SK-N-SH (cell line): ENCODE measurements at regions not wholly inside any gene's neighbourhood (a gene's known extent, or its start where the extent isn't known, plus 50 kb on each side); places are given as distances from the start of the nearest gene placed in this dataset.

ENCODE experiments used
- CTCF ChIP-seq: fragments of 200-600 bp; sonication (generic); IDR thresholded peaks from 2 replicates; pipeline ENCODE4 v1.6.1; 2017; ENCODE audit warnings: antibody characterized with exemption, mild to moderate bottlenecking, moderate library complexity
- EP300 ChIP-seq, 2 experiments: IDR thresholded peaks; 2 replicates each; pipeline versions ENCODE4 v1.4.0 to v1.6.1; 2012; ENCODE audit warnings: borderline replicate concordance in 1 of 2, low read depth in 1 of 2, low read length in 1 of 2
- FOSL2 ChIP-seq: IDR thresholded peaks from 2 replicates; pipeline ENCODE4 v1.4.0; 2012; ENCODE audit warnings: low read depth, mild to moderate bottlenecking, moderate library complexity, borderline replicate concordance
- IRF3 ChIP-seq: fragments of 150-350 bp; IDR thresholded peaks from 2 replicates; pipeline ENCODE4 v1.6.1; 2016; ENCODE audit warnings: mild to moderate bottlenecking, low read depth, low read length
- NRF1 ChIP-seq: IDR thresholded peaks from 2 replicates; pipeline ENCODE4 v1.6.1; 2012; ENCODE audit warnings: low read depth, mild to moderate bottlenecking, low read length
- POLR2AphosphoS5 ChIP-seq: IDR thresholded peaks from 2 replicates; pipeline ENCODE4 v1.6.1; 2012; ENCODE audit warnings: low read depth, low read length
- REST ChIP-seq: IDR thresholded peaks from 2 replicates; pipeline ENCODE4 v1.6.1; 2012; ENCODE audit warnings: mild to moderate bottlenecking, low read depth, low read length, moderate library complexity
- RFX5 ChIP-seq: IDR thresholded peaks from 2 replicates; pipeline ENCODE4 v1.6.1; 2012; ENCODE audit warnings: mild to moderate bottlenecking, improper control_type of control experiment, low read length
- SIN3A ChIP-seq: IDR thresholded peaks from 2 replicates; pipeline ENCODE4 v1.6.1; 2012; ENCODE audit warnings: low read depth, mild to moderate bottlenecking, low read length, moderate library complexity, borderline replicate concordance
- TAF1 ChIP-seq: IDR thresholded peaks from 2 replicates; pipeline ENCODE4 v1.6.1; 2012; ENCODE audit warnings: low read depth, mild to moderate bottlenecking, low read length, moderate library complexity, borderline replicate concordance
- TEAD4 ChIP-seq: IDR thresholded peaks from 2 replicates; pipeline ENCODE4 v1.4.0; 2012; ENCODE audit warnings: mild to moderate bottlenecking, borderline replicate concordance; ENCODE audit not compliant: insufficient read depth
- USF2 ChIP-seq: fragments of 150-350 bp; IDR thresholded peaks from 2 replicates; pipeline ENCODE4 v1.6.1; 2017; ENCODE audit warnings: antibody characterized with exemption, low read length, low read depth, borderline replicate concordance
- ZBTB33 ChIP-seq: IDR thresholded peaks from 2 replicates; pipeline ENCODE4 v1.4.0; 2012; ENCODE audit warnings: low read depth, borderline replicate concordance

- no peak for TF ChIP-seq EP300 (IDR thresholded peaks at IDR 0.05; ENCODE audit: borderline replicate concordance in 1 of 2, low read depth in 1 of 2, low read length in 1 of 2)
- TF ChIP-seq SIN3A, result no peak
- TF ChIP-seq RFX5, result no peak
- TF ChIP-seq TEAD4, result no peak
- TF ChIP-seq CTCF, result no peak
- no peak for TF ChIP-seq IRF3
- TF ChIP-seq TAF1, result no peak
- TF ChIP-seq POLR2AphosphoS5, result no peak
- TF ChIP-seq FOSL2, result no peak
- TF ChIP-seq ZBTB33, result no peak
- TF ChIP-seq USF2, result no peak
- no peak for TF ChIP-seq NRF1
- TF ChIP-seq REST, result no peak
Measured at GRCh38 chr1:91616712-91617111, 116.1 kb downstream of the CDC7 start.
